Lung (tissue), 11 donors: ENCODE measurements at regions not wholly inside any gene's neighbourhood (a gene's known extent, or its start where the extent isn't known, plus 50 kb on each side); places are given as distances from the start of the nearest gene placed in this dataset.
"Not testable (repeated sequence)": the region's sequence is repeated elsewhere in the genome, so short reads cannot be mapped to it uniquely, and the experiment has no call there.

Experiments
- ATAC-seq: fragments of 200-7000 bp; cut with Tn5 transposase; one replicate; pipeline ENCODE4 v1.9.1; 2020; ENCODE audit warnings: moderate number of reproducible peaks; ENCODE audit not compliant: insufficient read depth, low FRiP score
- DNase-seq, 3 donors: peaks; one replicate each; pipeline ENCODE4 v3.0.0-alpha.2; 2013 to 2017
- H3K27ac ChIP-seq, 2 donors: one replicate each; pipeline ENCODE4 v1.5.1; 2013; ENCODE audit warnings: mild to moderate bottlenecking in 2 of 2, moderate library complexity in 2 of 2, control low read depth in 1 of 2, inconsistent platforms in 1 of 2, low read depth in 1 of 2, low read length in 1 of 2
- H3K27me3 ChIP-seq, 3 donors: one replicate each; pipeline ENCODE4 v1.5.1; 2013; ENCODE audit warnings: low read length in 2 of 3; ENCODE audit not compliant: control insufficient read depth in 3 of 3, insufficient read depth in 3 of 3
- H3K36me3 ChIP-seq, 4 donors: one replicate each; pipeline ENCODE4 v1.5.1; 2013; ENCODE audit warnings: low read length in 4 of 4, mild to moderate bottlenecking in 1 of 4, moderate library complexity in 1 of 4; ENCODE audit not compliant: control insufficient read depth in 4 of 4, insufficient read depth in 4 of 4
- H3K4me1 ChIP-seq, 5 donors: one replicate each; pipeline ENCODE4 v1.5.1; 2013; ENCODE audit warnings: low read length in 5 of 5, mild to moderate bottlenecking in 2 of 5, moderate library complexity in 1 of 5; ENCODE audit not compliant: control insufficient read depth in 5 of 5, insufficient read depth in 5 of 5
- H3K4me3 ChIP-seq: one replicate; pipeline ENCODE4 v1.5.1; 2013; ENCODE audit warnings: mild to moderate bottlenecking, control low read depth, moderate library complexity
- H3K9ac ChIP-seq, 2 donors: one replicate each; pipeline ENCODE4 v1.5.1; 2013; ENCODE audit warnings: low read length in 2 of 2, control low read depth in 1 of 2; ENCODE audit not compliant: insufficient read depth in 1 of 2
- H3K9me3 ChIP-seq, 4 donors: one replicate each; pipeline ENCODE4 v1.5.1; 2013; ENCODE audit warnings: low read length in 3 of 4, mild to moderate bottlenecking in 1 of 4, moderate library complexity in 1 of 4; ENCODE audit not compliant: control insufficient read depth in 4 of 4, insufficient read depth in 3 of 4
- CTCF ChIP-seq: IDR thresholded peaks from 2 replicates; pipeline ENCODE4 v1.5.1; 2012; ENCODE audit warnings: mild to moderate bottlenecking; ENCODE audit errors: control extremely low read depth, extremely low read depth
- WGBS, 2 donors: extraction: QIAGEN DNeasy Blood & Tissue Kit; methylation state at CpG; one replicate each; pipeline ENCODE4 v1.1.7; 2013; 5-methylcytosine and 5-hydroxymethylcytosine counted together
- donor health status: control.
- donor health status: control.
- donor health status: Bipolar disorder and iron deficiency.
- donor health status: healthy.
- donor health status: DM: yes; HTN: yes; CAD: no.

GRCh38 chr10:6787091-6787490 is 207.0 kb upstream of the PRKCQ start:
- Histone ChIP-seq H3K9ac (no peak overlapping the region), H3K9me3 (no peaks in the 10 kb centered on the region), H3K36me3 (no peaks in the 10 kb centered on the region), H3K27ac (no peak overlapping the region), H3K27me3 (peaks cover 0 to 3% (median 2%) of the 10 kb centered on the region in 3 donors), H3K4me3 (no peak overlapping the region), H3K4me1 (peaks cover 0 to 3% (median 0%) of the 10 kb centered on the region in 5 donors)
- TF ChIP-seq CTCF, result no peak
- DNase-seq (no peak), ATAC-seq (no peak)
- 88 to 93% methylated on average over 3 of the region's 3 CpGs for WGBS, 2 donors

- no peak overlapping the region for H3K9ac ChIP-seq
- DNase-seq (peak; percentile 57 to 80 (median 73)), ATAC-seq (no peak)
- no peaks in the 10 kb centered on the region for H3K9me3 ChIP-seq
- H3K36me3 ChIP-seq, result no peaks in the 10 kb centered on the region
- no peak for TF ChIP-seq CTCF
- peaks cover 0 to 3% (median 2%) of the 10 kb centered on the region in 3 donors for H3K27me3 ChIP-seq
- H3K4me1 ChIP-seq, result peaks cover 0 to 3% (median 0%) of the 10 kb centered on the region in 5 donors
- H3K4me3 ChIP-seq, result no peak overlapping the region
- 36 to 57% methylated on average over 10 of the region's 10 CpGs for WGBS, 2 donors
- no peak overlapping the region for H3K27ac ChIP-seq
These were observed 206.5 kb upstream of the PRKCQ start for GRCh38 chr10:6786579-6787031.

GRCh38 chr10:6784429-6784828 is 204.4 kb upstream of the PRKCQ start:
- H3K27me3 ChIP-seq, DNase-seq, H3K27ac ChIP-seq, H3K4me3 ChIP-seq, H3K4me1 ChIP-seq, H3K36me3 ChIP-seq, H3K9me3 ChIP-seq, ATAC-seq, H3K9ac ChIP-seq: not testable (repeated sequence)
- 93 to 95% methylated on average over 8 of the region's 8 CpGs for WGBS, 2 donors

GRCh38 chr10:6783471-6783870 is 203.4 kb upstream of the PRKCQ start:
- Histone ChIP-seq H3K9ac (no peak overlapping the region), H3K9me3 (no peaks in the 10 kb centered on the region), H3K27me3 (peaks cover 0 to 3% (median 0%) of the 10 kb centered on the region in 3 donors), H3K4me1 (peaks cover 0 to 3% (median 0%) of the 10 kb centered on the region in 5 donors), H3K36me3 (no peaks in the 10 kb centered on the region), H3K4me3 (no peak overlapping the region), H3K27ac (no peak overlapping the region)
- no peak for DNase-seq
- WGBS, 2 donors, result 95 to 96% methylated on average over 1 of the region's 1 CpG
- no peak for ATAC-seq
- TF ChIP-seq CTCF, result no peak
